GM18502 (cell line): ENCODE measurements at regions not wholly inside any gene's neighbourhood (a gene's known extent, or its start where the extent isn't known, plus 50 kb on each side); places are given as distances from the start of the nearest gene placed in this dataset.

Experiments
- ATAC-seq: cut with Tn5 transposase; IDR thresholded peaks from one replicate; pipeline ENCODE4 v1.9.1; 2021; ENCODE audit warnings: mild to moderate bottlenecking; ENCODE audit not compliant: unreplicated experiment, poor library complexity

DNA sequence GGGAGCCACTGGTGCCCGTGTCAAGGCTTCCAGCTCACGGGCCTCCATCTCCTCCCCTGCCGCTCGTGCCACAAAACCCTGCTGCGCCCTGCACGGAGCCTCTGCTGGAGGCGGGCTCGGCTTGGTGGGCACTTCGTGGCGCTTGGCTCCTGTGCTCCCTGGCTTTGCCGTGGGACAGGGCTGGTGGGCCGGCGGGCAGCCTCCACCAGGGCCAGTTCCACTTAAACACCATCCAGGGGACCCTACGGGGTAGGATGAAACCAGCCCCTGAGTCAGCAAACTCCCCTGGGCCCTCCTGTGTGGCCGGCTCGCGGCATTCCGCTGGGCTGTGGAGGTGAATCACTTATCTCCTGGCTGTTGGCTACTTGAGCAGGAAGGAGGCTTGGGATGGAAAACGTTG is 1304.6 kb downstream of the BRD1 start:
- no peak for ATAC-seq

GRCh38 chr22:48522271-48522670 is 1305.4 kb downstream of the BRD1 start:
- no peak for ATAC-seq

DNA sequence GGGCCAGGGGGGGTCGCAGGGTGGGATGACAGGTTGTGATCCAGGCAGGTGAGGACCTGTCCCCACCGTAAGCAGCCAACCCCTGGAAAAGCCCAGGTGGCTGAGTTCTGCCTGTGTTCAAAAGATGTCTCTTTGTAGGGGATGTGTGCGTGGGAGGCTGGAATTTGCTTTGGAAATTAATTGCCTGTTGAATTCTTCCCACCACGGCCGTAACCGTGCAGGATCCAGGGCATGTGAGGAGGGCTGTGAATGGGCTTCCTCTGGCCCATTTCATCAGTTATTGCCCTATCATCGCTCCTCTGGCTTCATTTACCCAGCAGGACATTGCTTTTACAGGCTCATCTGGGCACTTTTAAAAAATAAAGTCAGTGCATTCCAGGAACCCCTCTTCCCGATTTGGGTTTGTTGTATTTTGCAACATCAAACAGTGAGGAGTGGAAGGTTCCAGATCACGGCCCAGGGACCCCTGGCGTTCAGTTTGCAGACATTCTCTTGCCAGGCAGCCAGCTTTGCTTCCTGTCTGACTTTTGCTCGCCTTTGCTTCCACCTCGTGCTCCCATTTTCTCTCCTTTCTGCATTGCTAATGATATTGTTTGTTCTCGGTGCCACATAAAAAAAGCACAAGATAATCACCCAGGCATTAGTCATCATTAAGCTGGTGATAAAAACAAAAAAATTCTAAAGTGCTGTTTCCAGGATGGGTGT is 1306.6 kb downstream of the BRD1 start:
- no peak for ATAC-seq

- no peak for ATAC-seq
Measured at GRCh38 chr22:48520207-48520606, 1307.5 kb downstream of the BRD1 start.

DNA sequence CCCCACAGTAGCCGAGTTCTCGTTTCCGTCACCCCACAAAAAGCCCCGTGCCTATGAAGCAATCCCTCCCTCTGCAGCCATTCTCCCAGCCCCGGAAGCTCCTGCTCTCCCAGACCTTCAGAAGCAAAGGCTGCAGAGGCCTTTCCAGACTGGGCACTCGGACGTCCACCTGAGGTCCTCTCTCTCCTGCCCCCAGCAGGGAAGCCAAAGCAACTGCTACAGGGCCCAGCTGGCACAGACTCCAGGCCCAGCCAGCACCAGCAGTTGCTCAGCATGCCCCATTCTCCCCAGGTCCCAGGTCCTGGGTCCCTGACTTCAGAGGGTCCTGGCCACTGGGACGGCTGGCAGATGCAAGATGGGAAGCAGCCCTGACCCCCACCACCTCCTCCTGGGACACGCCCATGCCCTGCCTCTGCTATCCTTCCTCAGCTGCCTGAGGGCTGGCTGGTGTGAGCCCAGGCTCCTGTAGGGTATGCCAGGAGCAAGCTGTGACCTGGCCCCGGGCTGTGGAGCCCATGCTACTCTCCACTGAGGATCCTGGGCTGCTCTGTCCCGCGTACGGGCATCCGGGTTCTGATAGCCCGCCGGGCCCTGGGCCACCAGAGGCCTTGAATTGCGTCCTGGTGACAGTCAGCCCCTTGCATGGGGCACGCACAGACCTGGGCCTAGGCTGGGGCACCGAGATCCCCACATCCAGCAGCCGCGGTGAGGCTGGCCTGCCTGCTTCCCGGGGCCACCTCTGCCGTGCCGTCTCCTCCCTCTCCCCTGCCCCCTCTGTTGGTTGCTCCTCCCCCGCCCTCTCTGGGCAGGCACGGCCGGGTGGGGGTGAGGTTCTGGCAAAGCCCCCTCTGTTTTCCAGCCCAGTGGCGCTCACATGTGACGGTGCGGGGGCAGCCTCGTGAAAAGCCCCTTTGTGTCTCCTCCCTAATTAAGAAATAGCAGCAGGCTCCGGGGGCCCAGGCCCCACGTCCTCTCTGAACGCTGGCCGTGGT is 1310.3 kb downstream of the BRD1 start:
- ATAC-seq, result no peak

DNA sequence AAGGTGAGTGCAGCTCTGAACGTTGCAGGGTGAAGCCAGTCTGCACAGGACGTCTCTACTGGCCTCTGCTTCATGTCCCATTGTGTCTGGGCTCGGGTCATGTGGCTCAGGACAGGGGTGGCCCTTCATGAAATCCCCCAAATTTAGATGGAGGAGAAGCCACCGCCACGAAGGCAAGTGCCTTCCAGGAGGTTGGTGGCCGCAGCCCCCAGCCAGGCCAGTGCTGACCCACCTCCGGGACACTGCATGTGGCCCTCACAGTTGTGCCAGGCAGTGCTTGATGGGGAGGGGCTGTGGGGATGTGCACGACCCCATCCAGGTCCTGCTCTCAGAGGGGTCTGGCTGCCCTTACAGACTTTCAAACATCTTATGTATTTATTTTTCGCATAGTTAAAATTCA is 1311.1 kb downstream of the BRD1 start:
- ATAC-seq, result no peak

DNA sequence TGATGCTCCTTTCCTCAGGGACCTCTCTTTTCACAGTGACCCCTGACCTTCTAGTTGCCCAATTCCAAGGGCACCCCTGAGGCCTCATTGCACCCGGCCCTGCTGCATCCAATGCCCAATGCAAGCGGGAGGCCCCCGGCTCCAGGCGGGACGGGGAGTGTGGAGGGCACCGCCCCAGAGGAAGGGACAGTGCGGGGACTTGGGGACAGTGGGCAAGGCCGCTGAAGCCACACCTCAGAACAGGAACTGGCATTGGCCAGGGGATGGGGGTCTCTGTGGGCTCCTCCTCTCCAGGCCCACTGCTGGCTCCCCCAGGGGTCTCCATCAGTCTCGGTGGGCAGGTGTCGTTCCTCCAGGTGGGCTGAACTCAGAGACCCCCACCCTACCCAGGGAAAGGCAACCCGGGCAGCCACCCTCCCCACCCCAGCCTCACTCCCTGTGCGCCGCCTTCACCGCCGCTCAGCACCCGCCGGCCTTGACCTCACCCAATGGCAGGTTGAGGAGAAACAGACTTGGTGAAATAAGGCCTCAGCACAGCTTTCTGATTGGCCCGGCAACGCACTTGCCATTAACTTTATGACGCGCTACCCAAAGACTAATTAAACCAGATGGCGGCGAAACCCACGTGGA is 1312.0 kb downstream of the BRD1 start:
- ATAC-seq, result no peak

GRCh38 chr22:48513929-48514328 is 1313.7 kb downstream of the BRD1 start:
- ATAC-seq, result no peak

DNA sequence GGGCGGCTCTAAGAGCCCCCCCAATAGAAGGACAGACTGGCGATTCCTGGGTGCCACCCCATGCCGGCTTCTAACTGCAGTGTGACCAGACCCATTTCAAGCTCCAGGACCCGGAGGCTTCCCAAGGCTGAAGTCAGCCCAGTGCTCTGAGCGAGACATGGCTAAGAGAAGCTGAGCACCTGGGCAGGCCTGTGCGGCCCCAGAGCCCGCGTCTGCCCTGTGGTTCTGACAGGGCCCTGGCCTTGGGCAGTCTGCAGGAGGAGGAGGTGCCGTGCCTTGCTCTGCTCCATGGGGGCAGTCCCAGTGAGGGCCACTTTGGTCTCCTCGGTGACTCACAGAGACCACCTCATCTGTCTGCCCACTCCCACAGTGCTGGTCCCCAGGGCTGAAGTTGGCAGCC is 1314.2 kb downstream of the BRD1 start:
- ATAC-seq, result no peak

DNA sequence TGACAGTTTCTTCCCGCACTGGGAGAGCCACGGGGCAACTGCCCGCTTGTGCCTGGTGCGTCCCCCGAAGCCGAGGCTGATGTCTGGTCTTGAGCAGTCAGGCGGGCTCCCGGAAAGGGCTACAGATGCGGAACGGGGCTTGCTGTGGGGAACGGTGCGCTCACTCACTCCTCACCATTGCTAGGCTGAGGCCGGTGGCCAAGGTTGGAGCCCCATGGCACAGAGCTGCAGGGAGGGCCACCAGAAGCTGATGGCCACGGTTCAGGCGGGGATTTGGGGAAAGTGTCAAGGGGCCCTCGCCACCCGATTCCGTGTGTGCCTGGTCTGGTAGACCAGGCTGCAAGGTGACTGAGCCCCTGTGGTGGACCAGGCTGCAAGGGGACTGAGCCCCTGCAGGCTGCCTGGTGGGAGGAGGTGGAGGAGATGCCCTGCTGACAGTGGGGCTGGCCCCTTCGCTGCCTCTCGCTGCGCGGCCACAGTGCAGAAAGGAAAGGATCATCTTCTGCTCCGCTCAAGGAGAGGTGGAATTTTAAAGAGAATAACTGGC is 1315.8 kb downstream of the BRD1 start:
- ATAC-seq, result no peak

GRCh38 chr22:48511211-48511610 is 1316.5 kb downstream of the BRD1 start:
- ATAC-seq, result no peak

- no peak for ATAC-seq
Measured at GRCh38 chr22:48510599-48510998, 1317.1 kb downstream of the BRD1 start.

DNA sequence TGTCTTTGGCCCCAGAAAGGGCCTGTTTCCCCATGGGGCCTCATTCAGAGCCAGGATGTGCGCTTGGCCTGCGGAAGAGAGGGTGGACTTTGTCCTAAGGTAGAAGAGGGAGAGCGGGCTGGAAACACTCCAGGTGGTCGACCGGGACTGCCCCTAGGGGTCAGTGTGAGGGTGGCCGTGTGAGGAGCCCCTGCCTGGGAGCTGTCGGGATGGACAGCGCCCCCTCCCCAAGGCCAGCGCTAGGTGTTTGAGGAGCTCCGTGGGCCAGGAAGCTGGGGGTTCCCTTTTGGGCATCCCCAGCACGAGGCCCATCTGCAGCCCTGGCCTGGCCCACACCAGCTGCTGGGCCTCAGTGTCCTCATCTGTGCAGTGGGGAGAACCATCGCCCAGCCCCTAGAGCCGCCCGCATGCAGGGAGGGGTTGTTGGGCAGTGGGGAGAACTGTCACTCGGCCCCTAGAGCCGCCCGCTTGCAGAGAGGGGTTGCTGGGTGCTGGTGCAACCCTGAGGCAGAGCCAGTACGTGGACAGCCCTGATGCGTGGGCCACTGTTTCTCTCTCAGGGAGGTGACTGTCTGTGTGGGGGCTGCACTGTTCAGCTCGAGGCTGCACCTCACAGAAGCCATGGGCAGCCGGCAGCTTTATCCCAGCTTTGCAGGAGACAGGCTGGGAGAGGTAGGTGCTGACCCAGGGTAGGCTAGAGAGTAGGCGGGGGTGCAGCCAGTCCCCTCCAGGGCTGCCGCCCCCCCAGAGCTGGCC is 1319.9 kb downstream of the BRD1 start:
- ATAC-seq, result no peak

- ATAC-seq, result no peak
Measured at GRCh38 chr22:48507171-48507570, 1320.5 kb downstream of the BRD1 start.

GRCh38 chr22:48506506-48507145 is 1321.0 kb downstream of the BRD1 start:
- ATAC-seq, result no peak

DNA sequence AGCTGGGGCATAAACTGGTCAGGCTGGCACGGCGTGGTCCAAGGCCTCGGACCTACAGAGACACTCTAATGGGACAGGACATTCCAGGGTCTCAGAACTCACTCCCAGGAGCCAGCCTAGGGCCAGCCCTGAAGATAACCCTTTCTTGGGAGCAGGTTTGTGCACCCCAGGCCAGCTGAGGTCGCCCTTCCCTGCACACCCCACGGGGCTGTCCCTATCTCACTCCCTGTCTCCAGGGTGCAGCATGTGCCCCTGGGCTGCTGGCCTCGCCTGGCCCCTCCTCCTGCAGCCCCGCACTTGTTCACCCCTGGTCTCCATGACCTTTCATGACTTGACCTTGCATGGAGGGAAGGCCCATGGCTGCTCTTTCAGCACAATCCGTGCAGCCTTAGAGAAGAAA is 1321.8 kb downstream of the BRD1 start:
- ATAC-seq, result no peak

- ATAC-seq, result no peak
Measured at GRCh38 chr22:48504519-48505140, 1323.0 kb downstream of the BRD1 start.

- no peak for ATAC-seq
Measured at GRCh38 chr22:48503876-48504275, 1323.8 kb downstream of the BRD1 start.

- no peak for ATAC-seq
Measured at GRCh38 chr22:48503035-48503625, 1324.5 kb downstream of the BRD1 start.
